GM19240 (cell line): ENCODE measurements at regions not wholly inside any gene's neighbourhood (a gene's known extent, or its start where the extent isn't known, plus 50 kb on each side); places are given as distances from the start of the nearest gene placed in this dataset.
"Not testable (repeated sequence)": the region's sequence is repeated elsewhere in the genome, so short reads cannot be mapped to it uniquely, and the experiment has no call there.

ENCODE experiments used
- DNase-seq: peaks from one replicate; pipeline ENCODE4 v3.0.0; 2011; ENCODE audit warnings: low spot score; ENCODE audit not compliant: insufficient read length

- no peak for DNase-seq
These were observed 119.7 kb downstream of the MACROH2A1 start for GRCh38 chr5:135279328-135279727.

GRCh38 chr5:135276151-135276550, 122.9 kb downstream of the MACROH2A1 start:
- DNase-seq, result no peak

- DNase-seq, result no peak
These were observed 125.8 kb downstream of the MACROH2A1 start for GRCh38 chr5:135273212-135273611.

- no peak for DNase-seq
These were observed 126.7 kb downstream of the MACROH2A1 start for GRCh38 chr5:135272311-135272805.

GRCh38 chr5:135271533-135272310, 127.3 kb downstream of the MACROH2A1 start:
- no peak for DNase-seq

GRCh38 chr5:135269931-135270421, 129.1 kb downstream of the MACROH2A1 start:
- DNase-seq, result no peak

- no peak for DNase-seq
These were observed 129.8 kb downstream of the MACROH2A1 start for GRCh38 chr5:135269199-135269598.

GRCh38 chr5:135266975-135267374, 132.1 kb downstream of the MACROH2A1 start:
- no peak for DNase-seq

GRCh38 chr5:135266303-135266635, 132.8 kb downstream of the MACROH2A1 start:
- no peak for DNase-seq

GRCh38 chr5:135265497-135266302, 133.3 kb downstream of the MACROH2A1 start:
- no peak for DNase-seq

- no peak for DNase-seq
These were observed 134.3 kb downstream of the MACROH2A1 start for GRCh38 chr5:135264451-135265440.

- DNase-seq, result no peak
These were observed 135.9 kb downstream of the MACROH2A1 start for GRCh38 chr5:135263022-135263668.

GRCh38 chr5:135262364-135262763, 136.7 kb downstream of the MACROH2A1 start:
- DNase-seq, result no peak

- DNase-seq, result not testable (repeated sequence)
These were observed 138.9 kb downstream of the MACROH2A1 start for GRCh38 chr5:135260108-135260507.

- DNase-seq, result no peak
These were observed 143.4 kb downstream of the MACROH2A1 start for GRCh38 chr5:135255461-135256178.

- no peak for DNase-seq
These were observed 144.8 kb downstream of the MACROH2A1 start for GRCh38 chr5:135254183-135254582.

GRCh38 chr5:135253601-135254178, 145.3 kb downstream of the MACROH2A1 start:
- DNase-seq, result no peak

GRCh38 chr5:135251093-135251492, 147.9 kb downstream of the MACROH2A1 start:
- DNase-seq, result no peak

GRCh38 chr5:135250671-135251070, 148.4 kb downstream of the MACROH2A1 start:
- DNase-seq, result no peak

GRCh38 chr5:135249658-135250057, 149.4 kb downstream of the MACROH2A1 start:
- DNase-seq, result no peak
